GM21825 (cell line): ENCODE measurements at regions not wholly inside any gene's neighbourhood (a gene's known extent, or its start where the extent isn't known, plus 50 kb on each side); places are given as distances from the start of the nearest gene placed in this dataset.
A peak's percentile ranks its signal among the peaks of the same experiment; 100 is the strongest.
"Not testable (repeated sequence)": the region's sequence is repeated elsewhere in the genome, so short reads cannot be mapped to it uniquely, and the experiment has no call there.

Experiments used
- ATAC-seq: cut with Tn5 transposase; IDR thresholded peaks from one replicate; pipeline ENCODE4 v1.9.1; 2021; ENCODE audit warnings: mild to moderate bottlenecking, moderate library complexity; ENCODE audit not compliant: unreplicated experiment

DNA sequence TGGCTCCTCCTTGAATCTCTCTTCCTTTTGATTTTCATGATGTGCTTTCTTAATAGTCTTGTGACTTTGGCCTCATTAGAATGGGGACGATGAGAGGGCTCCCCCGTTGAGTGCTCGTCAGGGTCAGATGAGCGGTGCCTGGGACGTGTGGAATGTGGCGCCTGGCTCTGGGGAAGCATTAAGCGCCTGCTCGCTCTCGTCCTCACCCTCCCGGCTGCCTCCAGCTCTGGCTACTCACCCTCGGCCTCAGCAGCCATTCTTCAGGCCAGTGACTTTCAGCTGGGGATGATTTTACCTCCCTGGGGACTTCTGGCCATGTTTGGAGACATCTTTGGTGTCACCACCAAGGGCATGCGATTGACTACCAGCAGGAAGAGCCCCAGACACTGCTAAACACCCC is 69.7 kb downstream of the RPS6KA4 start:
- ATAC-seq = no peak

DNA sequence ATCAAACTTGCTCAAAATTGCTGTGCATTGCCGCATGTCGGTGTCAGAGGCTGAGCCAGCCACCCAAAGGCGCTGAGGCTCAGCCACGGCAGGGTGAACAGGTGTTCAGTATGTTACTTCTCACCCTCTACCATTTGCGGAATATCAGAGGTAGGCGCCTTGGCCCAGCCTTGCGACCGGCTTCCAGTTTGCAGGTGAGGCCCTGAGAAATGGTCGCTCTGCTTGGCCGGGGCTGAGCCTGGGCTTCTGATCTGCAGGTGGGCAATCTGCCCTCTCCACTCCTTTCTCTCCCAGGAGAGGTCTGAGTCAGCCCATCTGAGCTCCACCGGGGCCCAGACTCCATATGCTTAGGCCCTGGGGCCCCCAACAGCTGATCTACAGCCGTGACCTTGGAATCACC is 71.0 kb downstream of the RPS6KA4 start:
- ATAC-seq = no peak

DNA sequence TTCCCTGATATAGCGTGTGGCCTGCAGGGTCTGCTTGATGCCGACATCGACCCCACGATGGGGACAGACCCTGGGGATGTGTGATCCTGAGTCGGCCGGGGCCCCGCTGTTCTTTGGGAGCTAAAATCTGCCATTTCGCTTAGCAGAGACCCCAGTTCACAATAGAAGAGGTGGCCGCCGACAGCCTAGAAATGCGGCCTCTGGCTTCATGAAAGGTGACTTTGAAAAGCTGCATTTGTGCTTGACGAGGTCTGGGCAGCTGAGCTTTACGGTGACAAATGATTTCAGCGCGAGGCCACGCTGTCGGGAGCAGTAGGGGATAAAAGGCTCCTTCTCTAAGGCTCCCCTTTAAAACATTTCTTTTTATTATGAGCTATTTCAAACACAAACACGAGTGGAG is 71.7 kb downstream of the RPS6KA4 start:
- ATAC-seq = no peak

DNA sequence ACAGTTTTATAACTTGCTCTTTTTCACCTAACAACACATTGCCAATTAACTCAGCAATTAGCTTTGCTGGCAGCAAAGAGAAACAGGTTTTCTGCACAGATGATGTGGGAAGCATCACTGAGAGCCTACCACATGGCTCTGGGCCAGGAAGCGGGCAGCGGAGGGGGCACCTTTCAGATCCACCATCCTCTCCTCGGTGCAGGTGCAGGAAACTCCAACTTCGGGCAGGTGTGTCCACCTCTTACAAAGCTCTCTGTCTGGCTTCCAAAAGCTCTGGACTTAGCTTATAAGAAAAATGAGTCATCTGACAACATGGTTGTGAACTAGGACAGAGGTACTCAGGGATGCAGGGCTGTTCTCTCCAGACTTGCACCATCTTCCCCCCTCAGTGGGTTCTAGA is 77.0 kb downstream of the RPS6KA4 start:
- ATAC-seq = no peak

DNA sequence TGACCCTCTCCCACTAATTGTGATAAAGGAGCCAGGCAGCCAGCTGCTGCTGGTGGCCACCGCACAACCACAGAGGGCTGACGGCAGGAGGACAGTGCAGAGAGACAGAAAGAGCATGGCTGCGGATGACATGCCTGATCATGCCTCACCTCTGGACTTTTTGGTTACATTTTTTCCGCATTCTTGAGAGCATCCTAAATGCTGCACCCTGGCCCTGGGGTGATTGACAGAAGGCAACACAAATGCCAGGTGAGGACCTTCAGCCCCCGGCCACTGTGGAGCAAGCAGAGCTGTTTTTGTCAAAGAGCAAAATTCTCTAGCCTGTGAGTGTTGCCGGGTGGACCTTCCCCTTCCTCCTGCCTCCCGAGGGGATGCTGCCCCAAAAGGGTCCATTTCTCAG is 78.5 kb downstream of the RPS6KA4 start:
- ATAC-seq = no peak

DNA sequence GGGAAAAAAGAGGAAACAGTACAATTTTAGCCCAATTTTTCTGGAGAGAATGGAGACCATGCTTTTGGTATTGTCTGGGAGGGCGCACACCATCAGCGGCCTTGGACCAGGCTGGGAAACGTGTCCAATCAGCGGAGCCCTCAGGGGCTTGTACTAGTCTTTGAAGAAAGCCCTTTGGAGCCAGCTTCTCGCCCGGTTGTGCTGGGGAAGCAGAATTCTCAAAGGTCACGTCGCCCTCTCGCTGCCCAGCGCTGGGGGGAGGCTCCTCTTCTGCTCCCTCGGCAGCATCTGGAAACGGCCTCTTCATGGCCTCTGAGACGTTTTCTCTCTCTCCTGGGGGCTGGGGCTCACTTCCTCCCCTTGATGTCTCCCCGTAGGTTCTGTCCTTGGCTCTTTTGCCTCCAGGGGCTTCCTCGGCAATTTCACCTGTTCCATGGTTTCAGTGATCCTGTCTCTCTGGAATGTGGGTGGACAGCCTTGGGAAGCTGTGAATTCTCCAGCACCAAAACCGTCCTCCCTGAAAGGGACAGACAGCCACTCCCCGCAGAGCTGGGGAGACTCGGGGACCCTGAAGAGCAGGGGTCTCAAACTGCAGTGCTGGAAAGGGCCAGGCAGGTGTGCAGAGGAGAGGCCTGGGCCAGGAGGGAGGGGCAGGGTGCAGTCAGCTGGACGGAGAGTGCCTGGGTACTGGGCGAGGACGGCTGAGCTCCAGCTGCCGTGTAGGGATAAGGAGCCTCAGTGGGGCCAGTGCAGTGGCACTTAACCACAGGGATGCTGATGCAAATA is 80.2 kb downstream of the RPS6KA4 start:
- no peak for ATAC-seq

DNA sequence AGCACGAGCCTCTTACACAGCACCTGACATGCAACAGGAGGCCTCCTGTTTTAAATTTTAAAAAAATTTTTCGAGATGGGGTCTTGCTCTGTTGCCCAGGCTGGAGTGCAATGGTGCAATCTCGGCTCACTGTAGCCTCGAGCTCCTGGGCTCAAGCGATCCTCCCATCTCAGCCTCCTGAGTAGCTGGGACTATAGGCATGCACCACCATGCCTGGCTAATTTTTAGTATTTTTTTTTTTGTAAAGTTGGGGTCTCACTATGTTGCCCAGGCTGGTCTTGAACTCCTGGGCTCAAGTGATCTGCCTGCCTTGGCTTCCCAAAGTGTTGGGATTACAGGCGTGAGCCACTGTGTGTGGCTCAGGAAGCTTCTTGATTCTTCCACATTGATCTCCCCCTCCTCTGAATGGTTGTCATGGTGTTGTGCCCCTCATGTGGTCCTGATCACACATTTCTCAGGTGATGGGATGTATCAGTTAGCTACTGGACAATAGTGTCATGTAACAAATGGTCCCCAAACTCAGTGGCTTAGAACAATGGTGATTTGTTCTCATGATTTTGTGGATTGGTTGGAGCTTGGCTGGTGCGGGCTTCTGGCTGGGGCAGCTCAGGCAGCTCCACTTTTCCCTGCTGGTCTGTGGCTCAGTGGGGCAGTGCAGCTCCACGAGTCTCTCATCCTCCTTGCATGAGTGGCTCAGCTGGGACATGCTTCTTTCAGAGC is 81.0 kb downstream of the RPS6KA4 start:
- not testable (repeated sequence) for ATAC-seq

DNA sequence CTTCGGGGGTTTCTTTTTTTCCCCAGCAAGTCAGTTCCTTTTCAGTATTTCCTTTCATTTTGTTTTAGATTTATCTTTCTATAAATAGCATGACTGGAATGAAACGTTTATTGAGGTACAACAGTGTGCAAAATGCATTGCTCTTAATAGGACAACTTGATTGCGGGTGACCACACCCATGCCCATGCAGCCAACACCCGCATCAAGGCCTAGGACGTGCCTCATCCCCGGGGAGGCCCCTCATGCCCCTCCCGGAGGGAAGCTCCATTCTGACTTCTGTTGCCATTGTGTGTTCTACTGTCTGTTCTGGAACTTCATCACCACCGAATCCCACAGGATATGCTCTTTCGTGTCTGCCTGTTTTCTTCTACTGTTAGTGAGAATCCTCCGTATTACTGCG is 82.2 kb downstream of the RPS6KA4 start:
- ATAC-seq = no peak

DNA sequence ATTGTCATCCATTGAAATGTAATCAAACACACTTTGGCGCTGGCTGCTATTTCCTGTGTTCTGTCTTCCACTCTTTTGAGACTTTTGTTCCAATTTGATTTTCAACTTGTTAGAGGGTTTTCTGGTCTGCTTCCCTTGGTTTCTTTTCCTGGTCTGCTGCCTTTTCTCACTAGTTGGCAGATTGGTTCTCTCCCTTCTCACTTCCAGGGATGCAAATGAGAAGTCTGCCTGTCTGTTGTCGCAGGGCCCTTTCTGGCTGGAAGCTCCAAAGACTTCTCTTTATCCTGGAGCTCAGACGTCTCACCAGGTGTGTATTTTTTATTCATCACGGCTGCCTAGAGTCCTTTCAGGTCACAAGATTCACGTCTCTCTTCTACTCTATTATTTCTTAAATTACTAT is 84.0 kb downstream of the RPS6KA4 start:
- no peak for ATAC-seq

DNA sequence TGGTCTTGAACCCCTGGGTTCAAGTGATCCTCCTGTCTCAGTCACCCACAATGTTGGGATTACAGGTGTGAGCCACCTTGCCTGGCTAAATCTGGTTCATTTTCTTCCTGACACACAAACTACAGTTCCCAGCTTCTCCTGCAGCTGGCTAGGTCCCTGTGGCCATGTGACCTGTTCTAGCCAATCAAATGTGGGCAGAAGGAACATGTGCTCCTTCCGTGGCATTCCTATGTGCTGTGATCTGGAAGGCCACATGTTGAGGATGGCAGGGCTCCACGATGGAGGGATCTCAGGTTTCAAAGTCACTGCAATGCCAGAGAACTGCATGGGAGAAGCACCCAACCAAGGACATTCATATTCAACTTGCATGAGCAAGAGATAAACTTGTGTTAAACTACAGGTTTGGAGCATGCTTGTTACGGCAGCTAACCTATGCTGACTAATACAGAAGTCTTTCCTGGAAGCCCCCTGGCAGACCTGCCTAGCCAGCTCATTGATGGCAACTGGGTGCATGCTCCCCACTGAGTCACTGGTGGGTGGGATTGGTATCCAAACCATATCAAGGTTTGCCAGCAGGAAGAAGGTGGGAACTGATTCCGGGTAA is 86.0 kb downstream of the RPS6KA4 start:
- no peak for ATAC-seq

DNA sequence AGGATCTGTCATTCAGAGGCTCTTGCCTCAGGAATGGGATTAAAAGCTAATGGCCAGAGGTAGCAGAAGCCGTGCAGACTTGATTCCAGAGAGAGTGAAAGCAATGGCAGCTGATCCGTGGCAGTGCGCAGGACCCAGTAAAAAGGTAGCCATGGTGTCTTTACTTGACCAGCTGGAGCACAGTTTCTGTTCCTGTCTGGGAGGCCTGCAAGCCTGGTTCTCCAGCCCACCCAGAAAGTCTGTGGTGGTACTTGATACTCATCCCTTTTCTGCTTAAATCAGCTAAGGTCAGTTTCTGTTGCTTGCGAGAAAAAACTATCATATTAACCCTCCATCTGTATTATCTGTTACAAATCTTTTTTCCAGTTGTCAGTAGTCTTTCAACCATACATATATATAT is 86.7 kb downstream of the RPS6KA4 start:
- ATAC-seq = no peak

DNA sequence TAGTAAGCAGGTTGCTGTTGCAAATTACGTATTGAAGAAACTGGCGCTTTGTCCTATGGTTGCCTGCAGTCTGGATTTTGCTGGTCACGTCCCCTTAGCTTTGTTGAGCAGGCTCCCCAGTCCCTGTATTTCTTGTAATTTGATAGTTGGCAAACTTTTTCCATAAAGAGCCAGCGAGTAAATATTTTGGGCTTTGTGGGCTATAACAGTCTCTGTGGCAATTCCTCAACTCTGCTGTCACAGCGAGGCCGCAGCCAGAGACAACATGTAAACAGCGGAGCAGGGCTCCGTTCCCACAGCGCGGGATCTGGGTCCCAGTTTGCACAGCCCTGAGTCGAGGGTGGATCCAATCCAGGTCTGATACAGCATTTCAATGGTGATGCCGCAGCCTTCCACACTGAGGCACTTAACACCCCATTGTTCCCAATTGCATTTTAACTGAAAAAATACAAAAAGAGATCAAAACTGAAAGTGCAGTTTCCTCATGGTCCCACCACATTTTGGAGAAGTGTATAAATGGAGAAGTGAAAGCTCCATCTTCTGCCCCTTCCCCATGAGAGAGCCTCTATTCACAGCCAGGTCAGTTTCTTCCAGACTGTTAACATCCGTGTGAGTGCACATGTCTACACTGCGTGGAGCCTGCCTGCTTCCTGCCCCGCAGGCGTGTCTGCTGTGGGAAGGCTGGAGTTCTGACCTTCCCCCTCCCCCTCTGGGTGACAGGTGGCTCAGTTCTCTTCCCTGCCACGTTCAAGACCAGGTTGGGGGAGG is 89.1 kb downstream of the RPS6KA4 start:
- ATAC-seq = no peak

DNA sequence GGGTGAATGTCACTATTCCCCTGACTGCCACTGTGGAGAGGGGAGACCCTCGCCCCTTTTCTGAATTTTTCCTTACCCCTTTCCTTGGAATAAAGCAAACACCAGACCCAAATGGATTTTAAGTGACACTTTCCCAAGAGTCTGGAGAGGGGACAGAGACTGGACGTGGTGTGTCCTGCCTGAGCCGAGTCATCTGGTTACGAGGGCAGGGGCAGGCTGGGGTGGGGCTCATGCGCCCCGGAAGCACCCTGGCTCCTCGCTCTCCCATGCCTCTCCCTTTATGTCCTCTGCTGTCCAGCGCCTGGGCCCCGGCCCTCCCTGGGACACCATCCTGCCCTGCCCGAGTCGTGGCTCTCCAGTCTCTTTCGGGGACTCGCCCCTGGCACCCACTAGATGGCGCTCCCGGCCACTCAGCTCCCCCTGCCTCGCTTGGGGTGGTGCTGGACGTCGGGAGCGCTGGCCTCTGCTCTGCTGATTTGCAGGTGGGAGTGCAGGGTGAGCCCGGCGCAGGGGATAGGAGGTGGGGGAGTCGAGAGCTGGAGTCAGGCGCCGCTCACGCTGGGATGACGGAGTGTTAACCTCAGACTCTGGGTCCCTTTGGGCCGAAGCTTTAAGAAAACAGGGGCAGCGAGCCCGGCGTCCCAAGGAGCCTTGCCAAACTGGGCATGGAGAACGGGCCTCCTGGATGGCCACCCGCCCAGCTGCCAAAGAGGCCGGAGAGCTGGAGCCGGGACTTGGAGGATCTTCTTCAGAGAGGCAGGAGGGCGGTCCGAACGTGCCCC is 89.8 kb downstream of the RPS6KA4 start:
- peak; percentile 59 for ATAC-seq

DNA sequence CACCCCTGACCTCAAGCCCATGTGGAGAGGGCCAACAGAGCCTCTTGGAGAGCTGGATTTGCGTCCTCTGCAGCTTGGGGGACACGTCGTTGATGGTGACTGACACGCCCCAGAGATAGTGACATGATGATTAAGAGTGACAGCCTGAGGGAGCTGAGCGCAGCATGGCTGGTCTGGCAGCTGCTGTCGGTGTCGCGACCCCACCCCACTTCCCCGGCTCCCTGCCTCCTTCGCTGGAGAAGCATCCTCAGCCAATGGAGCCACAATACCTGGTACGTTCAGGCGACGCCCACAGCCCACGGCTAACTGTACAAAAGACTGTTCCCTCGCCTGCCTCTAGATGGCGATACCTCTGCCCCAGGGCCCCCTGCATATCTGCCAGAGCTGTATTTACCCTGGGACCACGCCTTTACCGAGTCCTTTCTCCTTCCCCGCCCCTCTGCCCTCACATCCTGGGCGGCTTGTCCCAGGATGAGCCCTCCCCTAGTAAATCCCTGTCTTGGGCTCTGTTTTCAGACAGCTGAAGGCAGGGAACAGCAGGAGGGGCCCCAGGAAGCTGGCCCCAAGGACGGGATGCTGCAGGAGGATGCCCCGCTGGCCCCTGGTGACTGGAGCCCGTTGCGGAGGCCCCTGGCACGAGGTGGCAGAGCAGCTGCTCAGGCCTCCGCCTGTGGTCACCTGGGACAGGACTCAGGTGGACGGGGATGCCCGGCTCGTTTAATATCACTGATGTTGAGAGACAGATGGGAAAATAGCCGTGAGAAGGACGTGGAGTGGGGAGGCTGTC is 90.6 kb downstream of the RPS6KA4 start:
- ATAC-seq = no peak

DNA sequence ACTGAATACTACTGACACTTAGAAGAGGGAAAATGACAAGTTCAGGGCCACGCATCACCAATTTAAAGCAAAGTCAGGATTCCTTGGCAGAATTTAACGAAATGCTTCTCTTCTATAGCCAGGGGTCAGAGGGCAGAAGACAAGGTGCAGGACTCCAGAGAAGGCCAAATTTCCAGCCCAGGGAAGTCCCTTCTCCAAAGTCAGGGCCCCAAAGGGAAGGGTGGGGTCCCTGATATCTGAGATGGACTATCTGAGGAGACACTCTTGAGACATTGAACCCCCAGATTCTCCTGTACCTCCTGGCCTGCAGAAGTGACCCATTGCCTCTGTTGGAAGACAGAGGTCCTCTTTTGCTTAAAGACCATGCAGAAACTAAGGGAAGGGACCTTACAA is 91.2 kb downstream of the RPS6KA4 start:
- ATAC-seq = no peak

DNA sequence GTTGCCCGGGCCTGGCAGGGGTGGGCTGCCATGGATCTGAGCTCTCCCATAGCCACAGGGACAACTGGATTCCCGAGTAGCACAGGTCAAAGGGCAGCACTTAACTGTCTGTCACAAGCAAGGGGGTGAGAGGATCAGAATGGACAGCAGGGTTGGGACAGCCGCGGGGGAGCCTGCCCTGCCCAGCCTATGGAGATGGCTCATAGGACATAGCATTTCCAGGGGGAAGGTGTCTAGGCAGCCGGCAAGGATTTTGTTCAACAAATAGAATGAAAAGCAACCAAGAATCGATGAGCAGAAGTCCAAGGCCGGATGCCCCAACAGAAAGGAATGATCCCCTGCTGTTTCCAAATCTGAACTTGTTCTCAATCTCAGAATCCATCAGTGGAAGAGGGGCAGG is 92.9 kb downstream of the RPS6KA4 start:
- no peak for ATAC-seq

DNA sequence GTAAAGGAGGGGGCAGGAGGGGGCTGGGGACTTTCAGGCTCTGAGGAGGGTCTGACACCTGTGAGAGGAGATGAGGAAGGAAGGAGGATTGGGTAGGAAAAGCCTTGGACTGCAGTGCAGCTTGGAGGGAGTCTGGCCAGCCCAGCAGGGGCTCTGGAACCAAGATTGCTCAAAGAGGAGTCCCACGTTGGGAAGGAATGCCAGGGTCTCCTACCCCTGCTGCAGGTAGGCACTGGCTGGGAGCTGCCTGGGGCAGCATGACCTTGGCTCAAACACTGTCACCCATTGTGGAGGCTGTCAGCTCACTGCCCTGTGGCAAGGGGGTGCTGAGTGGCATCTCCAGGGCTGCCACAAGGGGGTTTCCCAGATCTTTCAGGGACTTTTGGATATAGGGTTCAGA is 94.5 kb downstream of the RPS6KA4 start:
- no peak for ATAC-seq

DNA sequence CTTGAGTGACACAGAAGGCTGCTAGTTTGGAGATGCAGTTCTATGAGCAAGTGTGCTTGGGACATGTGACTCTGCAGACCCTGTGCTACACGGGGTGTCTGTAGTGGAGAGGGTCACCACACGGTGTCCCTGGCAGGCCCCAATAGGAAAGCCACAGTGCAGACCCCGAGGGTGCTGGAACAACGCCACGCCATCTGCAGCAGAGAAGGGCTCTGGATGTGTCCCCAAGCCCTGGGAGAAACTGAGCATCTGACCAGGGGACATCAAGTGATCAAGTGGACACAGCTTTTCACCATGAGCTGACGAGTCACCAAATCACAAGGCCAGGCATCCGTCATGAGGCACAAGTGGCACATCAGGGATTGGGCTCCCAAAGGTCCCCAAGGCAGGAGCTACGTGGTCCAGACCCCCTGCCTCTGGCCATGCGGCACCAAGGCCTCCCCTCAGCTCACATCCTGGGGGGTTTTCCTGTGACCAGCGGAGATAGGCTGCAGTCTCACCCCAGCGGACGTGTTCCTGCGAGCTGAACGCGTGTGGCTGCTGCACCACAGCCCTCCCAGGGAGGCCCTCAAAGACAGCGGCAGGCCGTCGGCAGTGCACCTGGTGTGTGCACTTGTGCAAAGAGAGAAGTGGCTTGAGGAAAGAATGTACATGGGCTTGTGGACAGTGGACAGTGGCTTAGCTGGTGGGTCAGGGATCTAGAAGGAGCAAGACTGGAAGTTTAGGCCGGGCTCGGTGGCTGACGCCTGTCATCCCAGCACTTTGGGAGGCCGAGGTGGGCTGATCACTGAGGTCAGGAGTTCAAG is 96.7 kb downstream of the RPS6KA4 start:
- ATAC-seq = no peak
